GM06990 (cell line): ENCODE measurements at regions not wholly inside any gene's neighbourhood (a gene's known extent, or its start where the extent isn't known, plus 50 kb on each side); places are given as distances from the start of the nearest gene placed in this dataset.
"Not testable (repeated sequence)": the region's sequence is repeated elsewhere in the genome, so short reads cannot be mapped to it uniquely, and the experiment has no call there.

Experiments used
- DNase-seq: peaks from one replicate; pipeline ENCODE4 v3.0.0-alpha.2; 2011; ENCODE audit not compliant: insufficient read length; ENCODE audit errors: extremely low read depth
- H3K27me3 ChIP-seq: replicated peaks from 2 replicates; pipeline ENCODE4 v1.6.0; 2011; ENCODE audit warnings: low read length; ENCODE audit not compliant: control insufficient read depth, insufficient read depth
- H3K36me3 ChIP-seq: 2 replicates; pipeline ENCODE4 v1.5.1; 2011; ENCODE audit warnings: low read length; ENCODE audit not compliant: control insufficient read depth, insufficient read depth
- H3K4me3 ChIP-seq: replicated peaks from 2 replicates; pipeline ENCODE4 v1.5.1; 2011; ENCODE audit warnings: low read depth, mild to moderate bottlenecking, control low read depth, low read length
- TF ChIP-seq, protein P1 (sequence below): IDR thresholded peaks from 2 replicates; pipeline ENCODE4 v1.5.1; 2011; ENCODE audit warnings: low read length, control low read depth, mild to moderate bottlenecking, inconsistent platforms; ENCODE audit not compliant: insufficient read depth, poor library complexity, severe bottlenecking

DNA sequence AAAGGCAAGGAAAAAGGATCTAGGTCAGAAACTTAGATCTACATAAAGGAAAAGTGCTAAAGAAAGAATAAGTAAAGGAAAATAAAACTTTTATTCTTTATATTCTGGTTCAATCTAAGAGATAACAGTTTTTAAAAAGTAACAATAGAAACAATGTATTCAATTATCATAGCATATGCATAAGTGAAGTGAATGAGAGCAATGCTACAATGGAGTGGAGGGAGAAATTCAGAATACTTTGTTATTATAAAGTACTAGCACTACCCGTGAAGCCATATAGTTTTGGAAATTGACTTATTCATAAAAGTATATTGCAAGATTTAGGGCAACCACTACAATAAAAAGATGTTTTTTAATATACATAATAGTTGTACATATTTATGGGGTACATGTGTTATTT is 586.0 kb upstream of the MDGA2 start:
- DNase-seq: no peak
- Histone ChIP-seq H3K4me3 (no peak overlapping the region), H3K27me3 (no peaks in the 10 kb centered on the region), H3K36me3 (no peaks in the 10 kb centered on the region)
- TF ChIP-seq, protein P1, sequence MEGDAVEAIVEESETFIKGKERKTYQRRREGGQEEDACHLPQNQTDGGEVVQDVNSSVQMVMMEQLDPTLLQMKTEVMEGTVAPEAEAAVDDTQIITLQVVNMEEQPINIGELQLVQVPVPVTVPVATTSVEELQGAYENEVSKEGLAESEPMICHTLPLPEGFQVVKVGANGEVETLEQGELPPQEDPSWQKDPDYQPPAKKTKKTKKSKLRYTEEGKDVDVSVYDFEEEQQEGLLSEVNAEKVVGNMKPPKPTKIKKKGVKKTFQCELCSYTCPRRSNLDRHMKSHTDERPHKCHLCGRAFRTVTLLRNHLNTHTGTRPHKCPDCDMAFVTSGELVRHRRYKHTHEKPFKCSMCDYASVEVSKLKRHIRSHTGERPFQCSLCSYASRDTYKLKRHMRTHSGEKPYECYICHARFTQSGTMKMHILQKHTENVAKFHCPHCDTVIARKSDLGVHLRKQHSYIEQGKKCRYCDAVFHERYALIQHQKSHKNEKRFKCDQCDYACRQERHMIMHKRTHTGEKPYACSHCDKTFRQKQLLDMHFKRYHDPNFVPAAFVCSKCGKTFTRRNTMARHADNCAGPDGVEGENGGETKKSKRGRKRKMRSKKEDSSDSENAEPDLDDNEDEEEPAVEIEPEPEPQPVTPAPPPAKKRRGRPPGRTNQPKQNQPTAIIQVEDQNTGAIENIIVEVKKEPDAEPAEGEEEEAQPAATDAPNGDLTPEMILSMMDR: no peak

DNA sequence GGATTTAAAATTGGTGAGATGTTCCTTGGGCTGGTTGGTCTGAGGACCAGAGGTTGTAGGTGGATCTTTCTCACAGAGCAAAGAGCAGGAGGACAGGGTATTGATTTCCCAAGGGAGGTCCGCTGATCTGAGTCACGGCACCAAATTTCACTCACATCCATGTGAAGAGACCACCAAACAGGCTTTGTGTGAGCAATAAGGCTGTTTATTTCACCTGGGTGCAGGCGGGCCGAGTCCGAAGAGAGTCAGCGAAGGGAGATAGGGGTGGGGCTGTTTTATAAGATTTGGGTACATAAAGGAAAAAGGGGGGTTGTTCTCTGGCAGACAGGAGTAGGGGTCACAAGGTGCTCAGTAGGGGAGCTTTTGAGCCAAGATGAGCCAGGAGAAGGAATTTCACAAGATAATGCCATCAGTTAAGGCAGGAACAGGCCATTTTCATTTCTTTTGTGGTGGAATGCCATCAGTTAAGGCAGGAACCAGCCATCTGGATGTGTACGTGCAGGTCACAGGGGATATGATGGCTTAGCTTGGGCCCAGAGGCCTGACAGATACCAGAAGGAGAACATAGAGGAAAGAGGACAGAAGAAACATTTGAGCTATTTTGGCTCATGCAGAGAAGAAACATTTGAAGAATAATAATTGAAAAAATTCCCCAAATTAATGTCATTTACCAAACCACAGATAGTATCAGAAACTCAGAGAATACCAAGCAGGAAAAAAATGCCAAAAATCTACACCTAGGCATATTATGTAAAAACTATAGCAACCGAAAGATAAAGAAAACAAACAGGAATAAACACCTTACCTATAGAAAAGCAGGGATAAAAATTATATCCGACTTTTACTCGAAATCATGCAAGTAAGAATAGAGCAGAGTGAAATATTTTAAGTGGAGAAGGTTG is 585.2 kb upstream of the MDGA2 start:
- H3K27me3 ChIP-seq, DNase-seq, H3K36me3 ChIP-seq, H3K4me3 ChIP-seq: not testable (repeated sequence)

DNA sequence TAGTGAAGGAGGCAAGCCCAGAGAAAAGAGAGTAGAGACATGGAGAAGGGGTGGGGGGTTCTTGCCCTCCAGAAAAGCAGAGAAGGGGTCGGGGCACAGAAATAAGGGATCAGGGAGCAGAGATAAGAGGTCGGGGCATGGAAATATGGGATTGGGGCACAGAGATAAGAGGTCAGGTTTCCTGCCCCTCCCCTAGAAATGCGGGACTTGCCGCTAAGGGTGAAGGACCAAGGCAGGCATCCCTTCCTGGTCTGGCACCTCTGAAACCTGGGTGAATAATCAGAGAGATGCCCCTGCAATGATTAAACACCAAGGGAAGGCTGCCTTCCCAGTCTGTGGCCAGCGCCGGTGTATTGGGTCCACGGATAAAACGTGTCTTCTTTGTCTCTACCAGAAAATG is 584.5 kb upstream of the MDGA2 start:
- not testable (repeated sequence) for DNase-seq, H3K36me3 ChIP-seq, H3K27me3 ChIP-seq, H3K4me3 ChIP-seq

DNA sequence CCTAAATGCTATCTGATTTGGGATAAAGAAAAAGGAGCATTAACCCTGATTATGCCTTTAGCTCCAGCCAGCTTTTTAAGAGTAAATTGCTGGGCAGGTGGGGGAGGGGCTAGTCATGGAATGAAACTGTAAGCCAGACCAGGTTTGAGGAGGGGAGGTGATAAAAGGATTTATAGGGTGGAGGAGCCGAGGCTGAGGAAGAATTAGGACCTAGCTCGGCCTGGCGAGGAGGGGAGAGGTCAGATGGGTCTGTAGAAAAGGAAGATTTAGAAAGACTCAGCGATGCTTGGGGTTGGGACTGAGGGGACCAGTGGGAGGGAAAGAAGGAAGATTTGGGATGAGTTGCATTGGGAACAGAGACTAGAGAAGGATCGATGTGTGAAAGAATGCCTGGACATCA is 583.8 kb upstream of the MDGA2 start:
- not testable (repeated sequence) for H3K27me3 ChIP-seq, H3K36me3 ChIP-seq, H3K4me3 ChIP-seq, DNase-seq

DNA sequence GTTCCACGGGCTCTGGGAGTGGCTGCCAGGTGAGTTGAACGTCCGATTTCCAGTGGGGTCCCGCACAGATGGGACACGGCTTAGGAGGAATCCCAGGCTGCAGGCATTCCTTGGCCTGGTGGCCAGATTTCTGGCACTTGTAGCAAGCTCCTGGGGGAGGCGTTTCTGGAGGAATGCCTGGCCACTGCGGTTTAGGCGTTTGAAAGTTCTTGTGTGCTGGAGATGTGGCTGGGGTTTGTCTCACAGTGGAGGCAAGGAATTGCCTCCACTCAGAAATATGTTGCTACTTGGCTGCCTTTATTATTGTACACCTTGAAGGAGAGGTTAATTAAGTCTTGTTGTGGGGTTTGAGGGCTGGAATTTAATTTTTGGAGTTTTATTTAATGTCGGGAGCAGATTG is 583.3 kb upstream of the MDGA2 start:
- DNase-seq, H3K36me3 ChIP-seq, H3K4me3 ChIP-seq, H3K27me3 ChIP-seq: not testable (repeated sequence)

- H3K27me3 ChIP-seq: no peaks in the 10 kb centered on the region
- no peak overlapping the region for H3K4me3 ChIP-seq
- no peaks in the 10 kb centered on the region for H3K36me3 ChIP-seq
- TF ChIP-seq, protein P1: no peak
- no peak for DNase-seq
Measured at GRCh38 chr14:48253020-48253419, 577.6 kb upstream of the MDGA2 start.

DNA sequence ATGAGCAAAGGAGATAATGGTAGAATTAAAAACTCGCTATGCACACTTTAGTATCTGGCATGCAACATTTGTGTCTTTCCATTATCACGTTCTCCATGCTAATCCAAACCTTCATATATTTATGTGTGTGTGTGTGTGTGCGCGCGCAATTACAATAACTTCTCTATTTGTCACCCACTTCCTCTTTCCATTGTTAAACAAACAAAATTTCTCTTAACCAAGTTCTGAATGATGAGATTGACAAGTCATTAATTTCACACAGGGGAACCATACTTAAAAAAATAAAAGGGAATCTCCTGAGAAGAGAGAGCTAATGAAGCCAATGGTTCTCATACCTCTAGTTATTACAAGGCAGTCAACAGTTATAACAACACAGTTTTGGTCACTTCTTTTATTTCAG is 575.9 kb upstream of the MDGA2 start:
- DNase-seq: no peak
- TF ChIP-seq, protein P1: no peak
- Histone ChIP-seq H3K36me3 (no peaks in the 10 kb centered on the region), H3K27me3 (no peaks in the 10 kb centered on the region), H3K4me3 (no peak overlapping the region)

- DNase-seq: no peak
- Histone ChIP-seq H3K27me3 (no peaks in the 10 kb centered on the region), H3K36me3 (no peaks in the 10 kb centered on the region), H3K4me3 (no peak overlapping the region)
- TF ChIP-seq, protein P1: no peak
Measured at GRCh38 chr14:48250575-48250974, 575.2 kb upstream of the MDGA2 start.
